ENCODE measurements at regions not wholly inside any gene's neighbourhood (a gene's known extent, or its start where the extent isn't known, plus 50 kb on each side); places are given as distances from the start of the nearest gene placed in this dataset.

DNA sequence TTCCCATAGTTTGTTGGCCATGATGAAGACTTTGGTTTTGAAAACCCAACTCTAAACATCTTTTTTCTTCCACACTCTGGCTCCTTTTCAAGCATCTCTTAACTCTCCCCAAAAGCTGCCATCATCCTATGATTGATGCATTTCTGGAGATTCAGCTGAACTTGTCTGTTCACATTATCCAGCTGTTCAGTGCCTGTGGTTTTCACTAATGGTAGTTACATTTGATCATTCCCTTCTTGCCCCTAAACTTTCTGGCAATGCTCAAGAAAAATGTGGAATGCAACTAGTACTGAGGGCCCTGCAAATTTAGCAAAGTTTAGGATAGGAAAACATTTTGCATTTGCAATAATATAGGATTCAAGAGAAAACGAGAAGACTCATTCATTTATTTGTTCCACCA is 267.5 kb downstream of the ENC1 start:
- no peaks in the 10 kb centered on the region for H3K9me3 Mint-ChIP-seq
- peaks cover 5% of the 10 kb centered on the region for H3K27me3 Mint-ChIP-seq (ENCODE audit: low read depth)
- H3K36me3 Mint-ChIP-seq (ENCODE audit: low read depth) = no peaks in the 10 kb centered on the region
- H3K27ac Mint-ChIP-seq = no peak overlapping the region
- H3K4me1 Mint-ChIP-seq (ENCODE audit: low read depth) = no peaks in the 10 kb centered on the region
- H3K4me3 Mint-ChIP-seq = no peak overlapping the region

DNA sequence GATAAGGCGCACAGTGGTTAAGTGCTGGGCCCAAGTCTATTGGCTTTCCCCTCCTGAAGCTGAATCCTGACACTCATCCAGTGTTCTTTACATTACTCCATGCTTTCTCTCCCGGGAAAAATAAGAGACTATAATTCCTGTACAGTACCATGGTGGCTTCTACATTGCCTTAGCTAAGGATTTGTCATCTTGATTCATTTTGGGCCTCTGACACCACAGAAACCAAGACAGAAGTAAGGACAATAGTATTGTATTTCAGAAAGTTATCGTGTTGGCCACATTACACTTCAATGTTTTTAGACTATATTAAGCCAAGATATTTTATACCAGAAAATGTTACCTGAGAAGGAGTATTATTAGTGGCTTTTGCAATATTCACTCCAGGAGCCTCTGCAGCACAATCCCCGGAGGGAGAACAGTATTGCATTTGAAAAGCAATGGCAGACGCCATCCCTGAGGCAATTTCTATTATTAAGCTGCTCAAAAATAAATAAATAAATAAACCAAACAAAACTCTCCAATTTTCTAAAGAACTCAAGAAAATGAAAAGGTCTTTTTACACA is 267.9 kb downstream of the ENC1 start:
- H3K36me3 Mint-ChIP-seq (ENCODE audit: low read depth) = no peaks in the 10 kb centered on the region
- no peaks in the 10 kb centered on the region for H3K4me1 Mint-ChIP-seq (ENCODE audit: low read depth)
- H3K27ac Mint-ChIP-seq = no peak overlapping the region
- no peak overlapping the region for H3K4me3 Mint-ChIP-seq
- H3K27me3 Mint-ChIP-seq (ENCODE audit: low read depth) = peaks cover 3% of the 10 kb centered on the region
- no peaks in the 10 kb centered on the region for H3K9me3 Mint-ChIP-seq

DNA sequence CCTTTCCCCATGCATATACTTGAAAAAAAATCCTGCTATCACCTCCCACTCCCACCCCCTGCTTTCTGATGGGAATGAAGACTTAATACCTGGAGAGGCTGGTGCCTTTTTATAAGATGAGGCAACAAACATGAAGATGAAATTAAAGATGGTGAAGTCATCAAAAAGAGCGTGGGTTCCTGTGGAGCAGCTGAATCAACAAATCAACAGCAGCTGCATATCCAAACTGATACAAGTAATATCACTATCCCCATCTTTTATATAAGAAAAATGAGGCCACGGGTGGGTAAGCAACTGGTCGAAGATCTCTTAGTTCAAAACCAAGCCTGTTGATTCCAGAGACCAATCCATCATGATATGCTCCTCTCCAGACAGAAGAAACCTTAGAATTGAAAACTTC is 268.5 kb downstream of the ENC1 start:
- Mint-ChIP-seq H3K36me3 (ENCODE audit: low read depth) (no peaks in the 10 kb centered on the region), H3K27me3 (ENCODE audit: low read depth) (peaks cover 2% of the 10 kb centered on the region), H3K4me1 (ENCODE audit: low read depth) (no peaks in the 10 kb centered on the region), H3K27ac (no peak overlapping the region), H3K9me3 (no peaks in the 10 kb centered on the region), H3K4me3 (no peak overlapping the region)

GRCh38 chr5:74371621-74372020 is 268.9 kb downstream of the ENC1 start:
- Mint-ChIP-seq H3K9me3 (no peaks in the 10 kb centered on the region), H3K36me3 (ENCODE audit: low read depth) (no peaks in the 10 kb centered on the region), H3K4me3 (no peak overlapping the region), H3K4me1 (ENCODE audit: low read depth) (no peaks in the 10 kb centered on the region), H3K27ac (no peak overlapping the region), H3K27me3 (ENCODE audit: low read depth) (no peaks in the 10 kb centered on the region)

DNA sequence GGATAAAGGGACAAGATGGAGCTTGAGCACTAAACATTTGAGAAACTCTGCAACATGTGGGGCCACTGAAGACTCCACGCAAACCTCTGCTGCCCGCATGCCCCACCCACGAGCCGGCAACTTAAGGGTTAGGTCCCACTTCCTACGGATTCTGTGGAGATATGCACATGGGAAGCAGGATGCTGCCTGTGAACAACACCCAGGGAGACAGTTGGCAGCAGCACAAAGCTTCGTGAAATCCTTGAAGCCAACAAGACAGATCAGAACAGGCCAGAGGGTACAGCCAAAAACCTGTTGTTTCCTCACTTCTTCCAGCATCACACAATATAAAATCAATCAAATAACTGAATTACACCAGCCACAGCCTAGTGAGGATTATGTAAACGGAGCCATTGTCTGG is 270.4 kb downstream of the ENC1 start:
- H3K4me1 Mint-ChIP-seq (ENCODE audit: low read depth) = no peaks in the 10 kb centered on the region
- no peaks in the 10 kb centered on the region for H3K27me3 Mint-ChIP-seq (ENCODE audit: low read depth)
- H3K27ac Mint-ChIP-seq = no peak overlapping the region
- H3K4me3 Mint-ChIP-seq = no peak overlapping the region
- no peaks in the 10 kb centered on the region for H3K9me3 Mint-ChIP-seq
- H3K36me3 Mint-ChIP-seq (ENCODE audit: low read depth) = no peaks in the 10 kb centered on the region

DNA sequence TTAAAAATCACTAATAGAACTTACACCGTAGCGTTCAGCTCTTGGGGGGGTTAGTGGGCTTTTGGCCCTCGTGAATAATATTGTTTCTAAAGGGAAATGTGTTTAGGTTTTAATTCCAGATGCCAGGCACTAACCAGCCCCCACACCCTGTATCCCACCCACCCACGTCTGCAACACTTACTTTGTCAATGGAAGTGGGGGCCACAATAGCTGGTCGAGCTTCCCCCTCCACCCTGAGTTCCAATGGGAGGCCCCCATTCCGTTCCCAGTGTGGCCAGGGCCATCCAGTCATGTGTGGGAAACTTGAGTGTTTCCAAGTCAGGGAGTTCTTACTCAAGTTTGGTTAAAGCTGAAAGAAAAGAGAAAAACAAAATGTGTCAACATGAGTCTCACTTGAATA is 271.4 kb downstream of the ENC1 start:
- Mint-ChIP-seq H3K4me1 (ENCODE audit: low read depth) (no peaks in the 10 kb centered on the region), H3K36me3 (ENCODE audit: low read depth) (no peaks in the 10 kb centered on the region)

GRCh38 chr5:74367934-74368333 is 272.6 kb downstream of the ENC1 start:
- Mint-ChIP-seq H3K4me3 (no peak overlapping the region), H3K9me3 (no peaks in the 10 kb centered on the region), H3K36me3 (ENCODE audit: low read depth) (no peaks in the 10 kb centered on the region), H3K27me3 (ENCODE audit: low read depth) (no peaks in the 10 kb centered on the region), H3K27ac (no peak overlapping the region), H3K4me1 (ENCODE audit: low read depth) (no peaks in the 10 kb centered on the region)

More for the DNA sequence above, 271.4 kb downstream of the ENC1 start:
- Mint-ChIP-seq H3K4me3 (no peak overlapping the region), H3K27me3 (ENCODE audit: low read depth) (no peaks in the 10 kb centered on the region), H3K9me3 (no peaks in the 10 kb centered on the region), H3K27ac (no peak overlapping the region)

DNA sequence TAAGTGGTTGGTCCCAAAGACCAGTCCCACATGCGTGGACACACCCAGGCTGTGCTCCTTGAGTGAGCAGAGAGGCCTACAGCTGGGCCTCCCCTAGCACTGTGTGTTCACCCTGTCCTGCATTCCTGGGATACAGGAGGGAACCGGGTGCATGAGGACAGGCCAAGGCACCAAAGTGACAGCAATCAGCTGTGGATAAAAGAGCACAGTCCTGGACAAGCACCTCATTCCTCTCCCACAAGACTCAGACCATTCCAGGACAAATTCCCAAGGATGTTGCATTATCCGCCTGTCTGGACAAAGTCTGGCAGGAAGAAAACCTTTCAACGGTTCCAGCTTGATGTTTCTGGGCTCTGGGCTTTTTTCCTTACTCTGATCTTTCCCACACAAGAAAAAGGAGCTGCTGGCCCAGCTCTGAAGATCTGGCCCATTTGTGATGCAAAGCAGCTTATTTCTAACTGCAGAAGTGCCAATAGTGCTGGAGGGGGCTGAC is 273.2 kb downstream of the ENC1 start:
- no peaks in the 10 kb centered on the region for H3K4me1 Mint-ChIP-seq (ENCODE audit: low read depth)
- no peaks in the 10 kb centered on the region for H3K36me3 Mint-ChIP-seq (ENCODE audit: low read depth)
- H3K9me3 Mint-ChIP-seq = no peaks in the 10 kb centered on the region
- no peaks in the 10 kb centered on the region for H3K27me3 Mint-ChIP-seq (ENCODE audit: low read depth)
- no peak overlapping the region for H3K27ac Mint-ChIP-seq
- no peak overlapping the region for H3K4me3 Mint-ChIP-seq

DNA sequence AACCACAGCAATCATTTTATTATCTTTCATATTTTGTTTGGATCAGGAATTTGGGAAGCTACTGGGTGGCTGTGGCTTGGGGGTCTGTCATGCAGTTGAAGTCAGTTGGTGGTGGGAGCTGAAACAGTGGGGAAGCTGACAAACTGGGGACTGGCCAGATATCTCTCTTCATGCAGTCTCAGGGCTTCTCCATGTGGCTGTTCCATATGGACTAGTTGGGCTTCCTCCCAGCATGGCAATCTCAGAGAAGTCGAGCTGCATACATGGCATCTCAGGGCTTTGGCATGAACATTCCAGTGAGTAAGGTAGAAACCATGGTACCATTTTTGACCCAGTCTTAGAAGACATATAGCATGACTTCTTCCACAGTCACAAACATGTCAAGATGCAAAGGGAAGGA is 274.8 kb downstream of the ENC1 start:
- no peaks in the 10 kb centered on the region for H3K36me3 Mint-ChIP-seq (ENCODE audit: low read depth)
- H3K4me3 Mint-ChIP-seq = no peak overlapping the region
- H3K27me3 Mint-ChIP-seq (ENCODE audit: low read depth) = no peaks in the 10 kb centered on the region
- H3K4me1 Mint-ChIP-seq (ENCODE audit: low read depth) = no peaks in the 10 kb centered on the region
- no peak overlapping the region for H3K27ac Mint-ChIP-seq
- H3K9me3 Mint-ChIP-seq = no peaks in the 10 kb centered on the region

DNA sequence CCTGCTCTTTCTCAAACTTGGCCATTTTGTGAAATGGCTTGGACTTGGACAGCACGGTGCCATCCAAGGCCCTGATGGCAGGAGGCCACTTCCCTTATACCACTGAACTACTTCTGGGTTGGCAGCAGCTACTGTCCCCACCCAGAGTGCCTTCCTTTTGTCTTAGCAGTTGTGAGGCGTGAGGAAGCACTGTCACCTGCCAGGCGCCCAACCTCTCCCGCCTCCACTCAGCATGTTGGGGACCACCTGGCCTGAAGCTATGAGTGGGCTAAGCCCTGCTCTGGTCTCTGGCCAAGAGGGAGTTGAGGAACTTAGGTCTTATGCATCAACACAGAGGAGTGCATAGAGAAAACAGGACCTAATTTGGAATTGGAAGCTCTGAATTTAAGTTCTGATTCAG is 276.0 kb downstream of the ENC1 start:
- H3K4me3 Mint-ChIP-seq = no peak overlapping the region
- no peaks in the 10 kb centered on the region for H3K9me3 Mint-ChIP-seq
- no peaks in the 10 kb centered on the region for H3K27me3 Mint-ChIP-seq (ENCODE audit: low read depth)
- H3K27ac Mint-ChIP-seq = no peak overlapping the region
- H3K4me1 Mint-ChIP-seq (ENCODE audit: low read depth) = no peaks in the 10 kb centered on the region
- H3K36me3 Mint-ChIP-seq (ENCODE audit: low read depth) = no peaks in the 10 kb centered on the region

- no peak overlapping the region for H3K27ac Mint-ChIP-seq
- no peaks in the 10 kb centered on the region for H3K36me3 Mint-ChIP-seq (ENCODE audit: low read depth)
- H3K4me1 Mint-ChIP-seq (ENCODE audit: low read depth) = no peaks in the 10 kb centered on the region
- no peaks in the 10 kb centered on the region for H3K27me3 Mint-ChIP-seq (ENCODE audit: low read depth)
- no peak overlapping the region for H3K4me3 Mint-ChIP-seq
- no peaks in the 10 kb centered on the region for H3K9me3 Mint-ChIP-seq
Observed at GRCh38 chr5:74363603-74364205, 276.8 kb downstream of the ENC1 start.

- Mint-ChIP-seq H3K9me3 (no peaks in the 10 kb centered on the region), H3K4me1 (ENCODE audit: low read depth) (no peaks in the 10 kb centered on the region)
Observed at GRCh38 chr5:74361406-74362358, 278.8 kb downstream of the ENC1 start.

DNA sequence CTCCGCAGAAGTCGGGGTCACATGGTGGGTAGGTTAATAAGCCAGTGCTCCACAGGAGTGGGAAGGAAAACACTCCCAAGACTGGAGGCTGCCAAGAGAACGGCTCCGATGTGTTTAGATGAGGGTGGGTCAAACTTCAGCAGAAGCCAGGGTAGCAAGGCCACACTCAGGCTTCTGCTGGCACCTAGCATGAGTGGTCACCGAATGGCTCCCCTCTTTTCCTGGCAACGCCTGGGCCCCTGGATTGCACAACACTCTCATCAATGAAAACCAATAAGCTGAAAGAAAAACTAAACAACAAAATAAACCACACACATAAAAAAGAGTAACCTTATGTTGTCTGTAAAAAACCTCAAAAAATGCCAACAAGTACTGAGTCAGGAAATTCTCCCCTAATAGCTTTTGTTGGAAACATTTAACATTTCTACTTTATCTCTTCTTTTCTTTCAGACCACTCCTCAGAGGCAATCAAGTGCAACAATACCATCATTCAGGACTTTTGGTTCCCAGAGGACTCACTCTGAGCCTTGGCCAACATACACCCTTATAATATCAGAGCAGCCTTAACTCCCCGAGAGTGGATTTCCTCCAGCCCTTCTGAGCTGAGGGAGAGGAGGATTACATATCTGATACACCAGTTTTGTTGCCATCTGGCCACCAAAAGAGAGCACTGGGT is 279.9 kb downstream of the ENC1 start:
- Mint-ChIP-seq H3K4me3 (no peak overlapping the region), H3K36me3 (ENCODE audit: low read depth) (no peaks in the 10 kb centered on the region), H3K9me3 (no peaks in the 10 kb centered on the region), H3K27ac (no peak overlapping the region), H3K4me1 (ENCODE audit: low read depth) (no peaks in the 10 kb centered on the region), H3K27me3 (ENCODE audit: low read depth) (no peaks in the 10 kb centered on the region)

More at GRCh38 chr5:74361406-74362358, 278.8 kb downstream of the ENC1 start:
- H3K36me3 Mint-ChIP-seq (ENCODE audit: low read depth) = no peaks in the 10 kb centered on the region
- H3K4me3 Mint-ChIP-seq = no peak overlapping the region
- H3K27ac Mint-ChIP-seq = no peak overlapping the region
- H3K27me3 Mint-ChIP-seq (ENCODE audit: low read depth) = no peaks in the 10 kb centered on the region

GRCh38 chr5:74357827-74358226 is 282.7 kb downstream of the ENC1 start:
- no peak overlapping the region for H3K27ac Mint-ChIP-seq
- no peaks in the 10 kb centered on the region for H3K36me3 Mint-ChIP-seq (ENCODE audit: low read depth)
- H3K4me3 Mint-ChIP-seq = no peak overlapping the region
- H3K4me1 Mint-ChIP-seq (ENCODE audit: low read depth) = no peaks in the 10 kb centered on the region
- H3K27me3 Mint-ChIP-seq (ENCODE audit: low read depth) = no peaks in the 10 kb centered on the region
- H3K9me3 Mint-ChIP-seq = no peaks in the 10 kb centered on the region
